Tibial nerve (tissue), 4 donors: ENCODE measurements at regions not wholly inside any gene's neighbourhood (a gene's known extent, or its start where the extent isn't known, plus 50 kb on each side); places are given as distances from the start of the nearest gene placed in this dataset.
"Not testable (repeated sequence)": the region's sequence is repeated elsewhere in the genome, so short reads cannot be mapped to it uniquely, and the experiment has no call there.

ENCODE experiments used
- EP300 ChIP-seq, 2 donors: sonication (generic); formaldehyde crosslinking; IDR thresholded peaks; one replicate each; pipeline ENCODE4 v1.6.1; 2017; ENCODE audit warnings: antibody characterized with exemption in 2 of 2, mild to moderate bottlenecking in 1 of 2
- POLR2A ChIP-seq, 2 donors: fragments of 450-650 bp; IDR thresholded peaks; one replicate each; pipeline ENCODE4 v1.6.1; 2017; ENCODE audit warnings: antibody characterized with exemption in 2 of 2, mild to moderate bottlenecking in 2 of 2, moderate library complexity in 2 of 2
- TF ChIP-seq, protein P1 (sequence below), 5 experiments: fragments of 200-600 bp in 3 of 5; fragments of 450-650 bp in 2 of 5; sonication (generic) in 3 of 5; IDR thresholded peaks; one replicate each; pipeline ENCODE4 v1.5.1; 2016 to 2019; ENCODE audit warnings: antibody characterized with exemption in 5 of 5, mild to moderate bottlenecking in 3 of 5, moderate library complexity in 2 of 5

GRCh38 chr9:89856296-89856695 lies 251.5 kb downstream of the GADD45G start:
- not testable (repeated sequence) for TF ChIP-seq POLR2A, EP300 (IDR thresholded peaks at IDR 0.05)
- TF ChIP-seq, protein P1, sequence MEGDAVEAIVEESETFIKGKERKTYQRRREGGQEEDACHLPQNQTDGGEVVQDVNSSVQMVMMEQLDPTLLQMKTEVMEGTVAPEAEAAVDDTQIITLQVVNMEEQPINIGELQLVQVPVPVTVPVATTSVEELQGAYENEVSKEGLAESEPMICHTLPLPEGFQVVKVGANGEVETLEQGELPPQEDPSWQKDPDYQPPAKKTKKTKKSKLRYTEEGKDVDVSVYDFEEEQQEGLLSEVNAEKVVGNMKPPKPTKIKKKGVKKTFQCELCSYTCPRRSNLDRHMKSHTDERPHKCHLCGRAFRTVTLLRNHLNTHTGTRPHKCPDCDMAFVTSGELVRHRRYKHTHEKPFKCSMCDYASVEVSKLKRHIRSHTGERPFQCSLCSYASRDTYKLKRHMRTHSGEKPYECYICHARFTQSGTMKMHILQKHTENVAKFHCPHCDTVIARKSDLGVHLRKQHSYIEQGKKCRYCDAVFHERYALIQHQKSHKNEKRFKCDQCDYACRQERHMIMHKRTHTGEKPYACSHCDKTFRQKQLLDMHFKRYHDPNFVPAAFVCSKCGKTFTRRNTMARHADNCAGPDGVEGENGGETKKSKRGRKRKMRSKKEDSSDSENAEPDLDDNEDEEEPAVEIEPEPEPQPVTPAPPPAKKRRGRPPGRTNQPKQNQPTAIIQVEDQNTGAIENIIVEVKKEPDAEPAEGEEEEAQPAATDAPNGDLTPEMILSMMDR (IDR thresholded peaks at IDR 0.05), result not testable (repeated sequence)
